A673 (cell line): ENCODE measurements at regions not wholly inside any gene's neighbourhood (a gene's known extent, or its start where the extent isn't known, plus 50 kb on each side); places are given as distances from the start of the nearest gene placed in this dataset.
"Not testable (repeated sequence)": the region's sequence is repeated elsewhere in the genome, so short reads cannot be mapped to it uniquely, and the experiment has no call there.

ENCODE experiments used
- BruUV-seq: library from RNA; stranded (reverse); fragments of 400-500 nt; replicated peaks from 2 replicates; lab custom pipeline; 2021; lab: Mats Ljungman, UMichigan
- CTCF ChIA-PET: fragments of 300-600 bp; sonication (Branson Sonifier 250); formaldehyde crosslinking; loops from one replicate; lab custom pipeline; 2022; ENCODE audit warnings: antibody characterized with exemption; lab: Charles Lee
- POLR2A ChIA-PET: fragments of 300-600 bp; sonication (Branson Sonifier 250); formaldehyde crosslinking; loops from one replicate; lab custom pipeline; 2022; ENCODE audit warnings: antibody characterized with exemption; ENCODE audit not compliant: low non-redundant PET; lab: Charles Lee
- DNase-seq: peaks from one replicate; pipeline ENCODE4 v3.0.0-alpha.2; 2015; ENCODE audit warnings: low spot score
- H3K27ac ChIP-seq: fragments of 200-600 bp; sonication (generic); 2 replicates; pipeline ENCODE4 v1.5.1; 2016; ENCODE audit warnings: mixed run types, low read depth, mild to moderate bottlenecking, mixed read lengths, antibody characterized with exemption, low read length; ENCODE audit not compliant: poor library complexity, severe bottlenecking
- H3K27me3 ChIP-seq: fragments of 200-600 bp; sonication (generic); replicated peaks from 2 replicates; pipeline ENCODE4 v1.6.1; 2017; ENCODE audit warnings: mixed run types, low read depth, mild to moderate bottlenecking, mixed read lengths, antibody characterized with exemption, low read length; ENCODE audit not compliant: insufficient read depth, poor library complexity
- H3K36me3 ChIP-seq: fragments of 200-600 bp; sonication (generic); 2 replicates; pipeline ENCODE4 v1.6.1; 2016; ENCODE audit warnings: mixed run types, mild to moderate bottlenecking, mixed read lengths, antibody characterized with exemption, low read length; ENCODE audit not compliant: insufficient read depth, poor library complexity, severe bottlenecking
- H3K4me1 ChIP-seq: fragments of 200-600 bp; sonication (generic); 2 replicates; pipeline ENCODE4 v1.6.1; 2017; ENCODE audit warnings: mixed run types, mild to moderate bottlenecking, mixed read lengths, antibody characterized with exemption, low read length; ENCODE audit not compliant: insufficient read depth, poor library complexity, severe bottlenecking
- H3K4me3 ChIP-seq: fragments of 200-600 bp; sonication (generic); 2 replicates; pipeline ENCODE4 v1.5.1; 2016; ENCODE audit warnings: low read depth, mixed run types, mild to moderate bottlenecking, mixed read lengths, low read length; ENCODE audit not compliant: poor library complexity, severe bottlenecking
- H3K9me3 ChIP-seq: fragments of 200-600 bp; sonication (generic); 2 replicates; pipeline ENCODE4 v1.6.1; 2016; ENCODE audit warnings: mixed run types, low read depth, mild to moderate bottlenecking, mixed read lengths, antibody characterized with exemption, low read length; ENCODE audit not compliant: poor library complexity, severe bottlenecking
- EZH2 ChIP-seq: fragments of 200-600 bp; sonication (generic); IDR thresholded peaks from 2 replicates; pipeline ENCODE4 v1.6.1; 2017; ENCODE audit warnings: borderline replicate concordance, low read depth, mild to moderate bottlenecking, mixed read lengths, antibody characterized with exemption, low read length; ENCODE audit not compliant: poor library complexity, severe bottlenecking
- intact Hi-C: fragments of 100-400 bp; cut with micrococcal nuclease; formaldehyde crosslinking; loops from one replicate; pipeline ENCODE4 v1.10.0; 2022; ENCODE audit not compliant: unreplicated experiment
- TF ChIP-seq, protein P1 (sequence below): fragments of 300-800, 200-600 bp; sonication (generic); conservative IDR thresholded peaks from 2 replicates; pipeline ENCODE4 v1.5.1; 2017; ENCODE audit warnings: low read depth, mild to moderate bottlenecking, antibody characterized with exemption, low read length, moderate library complexity, mixed read lengths

DNA sequence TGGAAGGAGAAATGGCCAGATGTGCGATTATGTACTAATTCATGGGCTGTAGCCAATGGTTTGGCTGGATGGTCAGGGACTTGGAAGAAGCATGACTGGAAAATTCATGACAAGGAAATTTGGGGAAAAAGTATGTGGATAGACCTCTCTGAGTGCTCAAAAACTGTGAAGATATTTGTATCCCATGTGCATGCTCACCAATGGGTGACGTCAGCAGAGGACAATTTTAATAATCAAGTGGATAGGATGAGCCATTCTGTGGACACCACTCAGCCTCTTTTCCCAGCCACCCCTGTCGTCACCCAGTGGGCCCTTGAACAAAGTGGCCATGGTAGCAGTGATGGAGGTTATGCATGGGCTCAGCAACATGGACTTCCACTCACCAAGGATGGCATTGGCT is 490.9 kb upstream of the CBLB start:
- TF ChIP-seq, protein P1, sequence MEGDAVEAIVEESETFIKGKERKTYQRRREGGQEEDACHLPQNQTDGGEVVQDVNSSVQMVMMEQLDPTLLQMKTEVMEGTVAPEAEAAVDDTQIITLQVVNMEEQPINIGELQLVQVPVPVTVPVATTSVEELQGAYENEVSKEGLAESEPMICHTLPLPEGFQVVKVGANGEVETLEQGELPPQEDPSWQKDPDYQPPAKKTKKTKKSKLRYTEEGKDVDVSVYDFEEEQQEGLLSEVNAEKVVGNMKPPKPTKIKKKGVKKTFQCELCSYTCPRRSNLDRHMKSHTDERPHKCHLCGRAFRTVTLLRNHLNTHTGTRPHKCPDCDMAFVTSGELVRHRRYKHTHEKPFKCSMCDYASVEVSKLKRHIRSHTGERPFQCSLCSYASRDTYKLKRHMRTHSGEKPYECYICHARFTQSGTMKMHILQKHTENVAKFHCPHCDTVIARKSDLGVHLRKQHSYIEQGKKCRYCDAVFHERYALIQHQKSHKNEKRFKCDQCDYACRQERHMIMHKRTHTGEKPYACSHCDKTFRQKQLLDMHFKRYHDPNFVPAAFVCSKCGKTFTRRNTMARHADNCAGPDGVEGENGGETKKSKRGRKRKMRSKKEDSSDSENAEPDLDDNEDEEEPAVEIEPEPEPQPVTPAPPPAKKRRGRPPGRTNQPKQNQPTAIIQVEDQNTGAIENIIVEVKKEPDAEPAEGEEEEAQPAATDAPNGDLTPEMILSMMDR = no peak
- TF ChIP-seq EZH2 = no peak
- no peak for DNase-seq
- ChIA-PET CTCF (no interaction called here), POLR2A (no interaction called here)
- no peaks in the 10 kb centered on the region for H3K36me3 ChIP-seq
- intact Hi-C loops = no loop called here
- no peaks in the 10 kb centered on the region for H3K9me3 ChIP-seq
- BruUV-seq = no TSS peak
- no peaks in the 10 kb centered on the region for H3K4me1 ChIP-seq
- no peak overlapping the region for H3K4me3 ChIP-seq
- H3K27ac ChIP-seq = no peak overlapping the region
- no peaks in the 10 kb centered on the region for H3K27me3 ChIP-seq

DNA sequence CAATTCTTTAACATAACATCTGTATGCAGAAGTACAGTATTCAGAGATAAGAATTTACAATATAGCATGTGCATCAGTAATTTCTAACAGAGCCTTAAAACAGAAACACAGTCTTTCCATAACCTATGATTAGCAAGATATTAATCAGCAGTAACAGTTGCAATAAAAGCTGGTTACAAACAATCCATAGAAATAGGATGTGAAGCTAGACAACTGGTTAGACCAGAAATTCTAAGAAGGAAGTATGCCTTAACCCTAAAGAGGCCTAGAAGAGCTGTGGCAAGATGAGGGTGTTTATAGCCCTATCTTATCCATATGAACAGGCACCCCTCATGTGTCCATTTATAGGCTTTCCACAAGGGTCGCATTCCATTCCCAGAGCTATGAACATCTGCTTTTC is 492.1 kb upstream of the CBLB start:
- H3K4me1 ChIP-seq, H3K27me3 ChIP-seq, intact Hi-C loops, POLR2A ChIA-PET, H3K27ac ChIP-seq, H3K9me3 ChIP-seq, H3K4me3 ChIP-seq, H3K36me3 ChIP-seq, BruUV-seq, CTCF ChIA-PET, DNase-seq: not testable (repeated sequence)

DNA sequence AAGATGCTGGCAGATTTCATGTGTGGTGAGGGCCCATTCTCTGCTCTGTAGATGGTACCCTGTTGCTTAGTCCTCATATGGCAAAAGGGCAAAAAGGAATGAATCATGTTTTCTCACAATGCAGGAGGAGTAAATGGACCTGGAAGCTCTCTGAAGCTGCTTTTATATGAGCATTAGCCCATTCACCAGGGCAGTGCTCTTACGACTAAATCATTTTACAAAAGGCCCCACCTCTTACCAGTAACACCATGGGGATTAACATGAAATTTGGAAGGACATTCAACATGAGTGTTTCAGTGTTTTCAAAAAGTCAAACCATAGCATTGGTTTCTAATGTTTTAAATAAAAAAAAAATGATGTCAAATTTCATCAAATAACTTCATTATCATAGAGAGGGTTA is 495.7 kb upstream of the CBLB start:
- POLR2A ChIA-PET = no interaction called here
- no TSS peak for BruUV-seq
- CTCF ChIA-PET = no interaction called here
- DNase-seq = no peak
- Histone ChIP-seq H3K4me1 (no peaks in the 10 kb centered on the region), H3K36me3 (no peaks in the 10 kb centered on the region), H3K9me3 (no peaks in the 10 kb centered on the region), H3K27ac (no peak overlapping the region), H3K27me3 (no peaks in the 10 kb centered on the region), H3K4me3 (no peak overlapping the region)
- intact Hi-C loops = no loop called here
- no peak for TF ChIP-seq EZH2
- TF ChIP-seq, protein P1 = no peak

DNA sequence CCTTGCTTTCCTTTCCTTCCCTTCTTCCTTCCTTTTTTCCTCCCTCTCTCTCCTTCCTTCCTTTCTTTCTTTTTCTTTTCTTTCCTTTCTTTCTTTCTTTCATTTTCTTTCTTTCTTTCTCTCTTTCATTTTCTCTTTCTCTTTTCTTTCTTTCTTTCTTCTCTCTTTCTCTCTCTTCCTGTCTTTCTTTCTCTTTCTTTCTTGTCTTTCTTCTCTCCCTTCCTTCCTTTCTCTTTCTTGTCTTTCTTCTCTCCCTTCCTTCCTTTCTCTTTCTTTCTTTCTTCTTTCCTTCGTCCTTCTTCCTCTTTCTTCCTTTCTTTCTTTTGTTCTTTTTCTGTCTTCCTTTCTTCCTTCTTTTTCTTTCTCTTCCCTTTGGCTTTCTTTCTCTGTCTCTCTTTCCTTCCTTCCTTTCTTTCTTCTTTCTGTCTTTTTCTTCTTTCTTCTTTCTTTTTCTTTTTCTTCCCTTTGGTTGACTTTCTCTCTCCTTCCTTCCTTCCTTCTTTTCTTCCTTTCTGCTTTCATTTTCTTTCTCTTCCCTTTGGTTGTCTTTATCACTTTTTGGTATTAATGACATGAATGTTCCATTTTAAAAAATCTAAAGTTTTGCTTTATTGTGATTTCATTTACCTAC is 496.4 kb upstream of the CBLB start:
- intact Hi-C loops = no loop called here
- DNase-seq = no peak
- H3K4me1 ChIP-seq = no peaks in the 10 kb centered on the region
- POLR2A ChIA-PET = no interaction called here
- BruUV-seq = no TSS peak
- no peak overlapping the region for H3K27ac ChIP-seq
- H3K27me3 ChIP-seq = no peaks in the 10 kb centered on the region
- no peak overlapping the region for H3K4me3 ChIP-seq
- CTCF ChIA-PET = no interaction called here
- no peaks in the 10 kb centered on the region for H3K9me3 ChIP-seq
- H3K36me3 ChIP-seq = no peaks in the 10 kb centered on the region
- TF ChIP-seq, protein P1 = no peak
- no peak for TF ChIP-seq EZH2
